ENCODE measurements at regions not wholly inside any gene's neighbourhood (a gene's known extent, or its start where the extent isn't known, plus 50 kb on each side); places are given as distances from the start of the nearest gene placed in this dataset.

DNA sequence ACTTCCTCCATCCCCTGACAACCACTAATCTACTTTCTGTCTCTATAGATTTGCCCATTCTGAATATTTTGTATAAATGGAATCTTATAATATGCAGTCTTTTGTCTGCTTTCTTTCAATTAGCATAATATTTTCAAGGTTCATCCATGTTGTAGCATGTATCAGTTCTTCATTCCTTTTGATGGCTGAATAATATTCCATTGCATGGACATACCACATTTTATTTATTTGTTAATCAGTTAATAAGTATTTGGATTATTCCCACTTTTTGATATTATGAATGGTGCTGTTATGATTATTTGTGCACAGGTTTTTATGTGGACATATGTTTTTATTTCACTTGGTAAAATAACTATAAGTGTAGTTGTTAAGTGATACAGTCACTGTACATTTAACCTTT is 155.1 kb upstream of the WSCD2 start:
- Histone ChIP-seq H3K4me2 (ENCODE audit: low read length) (no peak overlapping the region), H4K20me1 (ENCODE audit: insufficient read depth, low read length) (no peaks in the 10 kb centered on the region), H3K36me3 (ENCODE audit: insufficient read depth, low read length) (no peaks in the 10 kb centered on the region), H3K79me2 (ENCODE audit: insufficient read depth, low read depth, low read length) (no peaks in the 10 kb centered on the region), H3K9me2 (ENCODE audit: insufficient read depth, low read length) (no peaks in the 10 kb centered on the region), H3K27ac (ENCODE audit: low read depth, low read length, poor library complexity, severe bottlenecking) (no peak overlapping the region), H3K4me1 (ENCODE audit: insufficient read depth, low read length, poor library complexity, severe bottlenecking) (no peaks in the 10 kb centered on the region), H3K9me3 (ENCODE audit: low read length) (0 out of 2 replicates have a peak, but pooled peaks cover 4% of the 10 kb centered on the region), H3K4me3 (ENCODE audit: low read depth, low read length, poor library complexity, severe bottlenecking) (no peak overlapping the region), H2AFZ (ENCODE audit: low read length) (no peak overlapping the region)
- ChIA-PET POLR2A (no interaction called here), CTCF (ENCODE audit: unreplicated experiment) (no interaction called here)
- no peak for DNase-seq (ENCODE audit: low spot score)
- TF ChIP-seq, protein P1, sequence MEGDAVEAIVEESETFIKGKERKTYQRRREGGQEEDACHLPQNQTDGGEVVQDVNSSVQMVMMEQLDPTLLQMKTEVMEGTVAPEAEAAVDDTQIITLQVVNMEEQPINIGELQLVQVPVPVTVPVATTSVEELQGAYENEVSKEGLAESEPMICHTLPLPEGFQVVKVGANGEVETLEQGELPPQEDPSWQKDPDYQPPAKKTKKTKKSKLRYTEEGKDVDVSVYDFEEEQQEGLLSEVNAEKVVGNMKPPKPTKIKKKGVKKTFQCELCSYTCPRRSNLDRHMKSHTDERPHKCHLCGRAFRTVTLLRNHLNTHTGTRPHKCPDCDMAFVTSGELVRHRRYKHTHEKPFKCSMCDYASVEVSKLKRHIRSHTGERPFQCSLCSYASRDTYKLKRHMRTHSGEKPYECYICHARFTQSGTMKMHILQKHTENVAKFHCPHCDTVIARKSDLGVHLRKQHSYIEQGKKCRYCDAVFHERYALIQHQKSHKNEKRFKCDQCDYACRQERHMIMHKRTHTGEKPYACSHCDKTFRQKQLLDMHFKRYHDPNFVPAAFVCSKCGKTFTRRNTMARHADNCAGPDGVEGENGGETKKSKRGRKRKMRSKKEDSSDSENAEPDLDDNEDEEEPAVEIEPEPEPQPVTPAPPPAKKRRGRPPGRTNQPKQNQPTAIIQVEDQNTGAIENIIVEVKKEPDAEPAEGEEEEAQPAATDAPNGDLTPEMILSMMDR (conservative IDR thresholded peaks at IDR 0.05; ENCODE audit: low read length), result no peak
- no peak for TF ChIP-seq EZH2phosphoT487 (IDR thresholded peaks at IDR 0.05; ENCODE audit: borderline replicate concordance, low read depth, low read length)
- intact Hi-C loops (cut with micrococcal nuclease; ENCODE audit: unreplicated experiment), result no loop called here
- BruUV-seq (replicated peaks), result no TSS peak

DNA sequence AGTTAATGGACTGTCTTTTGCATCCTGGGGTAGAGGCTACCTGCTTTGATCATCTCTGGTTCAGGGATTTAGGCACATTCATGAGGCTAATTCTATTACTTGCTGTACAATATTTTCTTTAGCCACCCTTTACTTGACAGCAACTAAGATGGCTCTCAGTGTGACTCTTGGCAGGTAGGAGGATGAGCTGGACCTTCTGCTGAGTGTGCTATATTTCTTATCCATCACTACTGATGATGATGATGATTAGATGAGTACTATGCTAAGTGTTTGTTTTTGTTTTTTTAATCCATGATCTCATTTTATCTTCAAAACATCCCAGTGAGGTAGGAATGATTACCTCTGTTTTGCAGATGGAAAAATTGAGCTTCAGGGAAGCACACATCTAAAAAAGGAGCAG is 152.8 kb upstream of the WSCD2 start:
- H3K9me2 ChIP-seq (ENCODE audit: insufficient read depth, low read length), result no peaks in the 10 kb centered on the region
- no peak overlapping the region for H3K4me2 ChIP-seq (ENCODE audit: low read length)
- no peaks in the 10 kb centered on the region for H3K36me3 ChIP-seq (ENCODE audit: insufficient read depth, low read length)
- H3K4me3 ChIP-seq (ENCODE audit: low read depth, low read length, poor library complexity, severe bottlenecking), result no peak overlapping the region
- no peaks in the 10 kb centered on the region for H3K4me1 ChIP-seq (ENCODE audit: insufficient read depth, low read length, poor library complexity, severe bottlenecking)
- no peak for DNase-seq (ENCODE audit: low spot score)
- no peak for TF ChIP-seq EZH2phosphoT487 (IDR thresholded peaks at IDR 0.05; ENCODE audit: borderline replicate concordance, low read depth, low read length)
- TF ChIP-seq, protein P1 (conservative IDR thresholded peaks at IDR 0.05; ENCODE audit: low read length), result no peak
- no TSS peak for BruUV-seq (replicated peaks)
- H3K79me2 ChIP-seq (ENCODE audit: insufficient read depth, low read depth, low read length), result no peaks in the 10 kb centered on the region
- ChIA-PET POLR2A (no interaction called here), CTCF (ENCODE audit: unreplicated experiment) (no interaction called here)
- 0 out of 2 replicates have a peak, but pooled peaks cover 4% of the 10 kb centered on the region for H3K9me3 ChIP-seq (ENCODE audit: low read length)
- intact Hi-C loops (cut with micrococcal nuclease; ENCODE audit: unreplicated experiment), result no loop called here
- H2AFZ ChIP-seq (ENCODE audit: low read length), result no peak overlapping the region
- H4K20me1 ChIP-seq (ENCODE audit: insufficient read depth, low read length), result no peaks in the 10 kb centered on the region
- H3K27ac ChIP-seq (ENCODE audit: low read depth, low read length, poor library complexity, severe bottlenecking), result no peak overlapping the region

DNA sequence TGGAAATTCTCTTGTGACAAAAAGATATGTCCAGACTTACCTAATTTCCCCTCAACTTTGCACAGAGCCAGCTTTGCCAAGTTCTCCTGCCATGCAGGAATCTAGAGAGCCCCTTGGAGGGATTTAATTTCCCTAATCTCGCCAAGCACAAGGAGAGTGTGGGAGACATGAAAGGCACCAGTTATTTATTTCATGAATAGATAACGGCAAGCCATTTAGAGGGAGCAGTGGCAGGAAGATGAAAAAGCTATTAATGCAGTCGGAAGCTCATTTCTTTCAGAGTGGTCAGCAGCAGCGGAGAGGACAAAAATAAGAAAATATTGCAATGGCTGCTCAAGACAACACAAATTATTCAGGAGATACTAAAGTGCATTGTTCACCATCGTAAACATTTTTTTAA is 150.9 kb upstream of the WSCD2 start:
- POLR2A ChIA-PET, result interaction anchor here (0.7 to 1.0 kb wide), 2 partner anchors 9 to 50 kb away, joined by 3 to 5 read pairs; no protein-coding TSS in a partner anchor
- H4K20me1 ChIP-seq (ENCODE audit: insufficient read depth, low read length), result no peaks in the 10 kb centered on the region
- CTCF ChIA-PET (ENCODE audit: unreplicated experiment), result no interaction called here
- intact Hi-C loops (cut with micrococcal nuclease; ENCODE audit: unreplicated experiment), result no loop called here
- H3K36me3 ChIP-seq (ENCODE audit: insufficient read depth, low read length), result no peaks in the 10 kb centered on the region
- H3K9me3 ChIP-seq (ENCODE audit: low read length), result 0 out of 2 replicates have a peak, but pooled peaks cover 4% of the 10 kb centered on the region
- H3K4me2 ChIP-seq (ENCODE audit: low read length), result no peak overlapping the region
- no peak overlapping the region for H3K4me3 ChIP-seq (ENCODE audit: low read depth, low read length, poor library complexity, severe bottlenecking)
- TF ChIP-seq, protein P1 (conservative IDR thresholded peaks at IDR 0.05; ENCODE audit: low read length), result no peak
- no peak for TF ChIP-seq EZH2phosphoT487 (IDR thresholded peaks at IDR 0.05; ENCODE audit: borderline replicate concordance, low read depth, low read length)
- DNase-seq (ENCODE audit: low spot score), result no peak
- BruUV-seq (replicated peaks), result no TSS peak
- H3K27ac ChIP-seq (ENCODE audit: low read depth, low read length, poor library complexity, severe bottlenecking), result no peak overlapping the region
- no peak overlapping the region for H2AFZ ChIP-seq (ENCODE audit: low read length)
- no peaks in the 10 kb centered on the region for H3K79me2 ChIP-seq (ENCODE audit: insufficient read depth, low read depth, low read length)
- H3K4me1 ChIP-seq (ENCODE audit: insufficient read depth, low read length, poor library complexity, severe bottlenecking), result no peaks in the 10 kb centered on the region
- H3K9me2 ChIP-seq (ENCODE audit: insufficient read depth, low read length), result no peaks in the 10 kb centered on the region
